ENCODE measurements at regions not wholly inside any gene's neighbourhood (a gene's known extent, or its start where the extent isn't known, plus 50 kb on each side); places are given as distances from the start of the nearest gene placed in this dataset.

GRCh38 chr7:73940701-73941238 is 79.8 kb downstream of the TMEM270 start:
- CTCF ChIA-PET, result no interaction called here

DNA sequence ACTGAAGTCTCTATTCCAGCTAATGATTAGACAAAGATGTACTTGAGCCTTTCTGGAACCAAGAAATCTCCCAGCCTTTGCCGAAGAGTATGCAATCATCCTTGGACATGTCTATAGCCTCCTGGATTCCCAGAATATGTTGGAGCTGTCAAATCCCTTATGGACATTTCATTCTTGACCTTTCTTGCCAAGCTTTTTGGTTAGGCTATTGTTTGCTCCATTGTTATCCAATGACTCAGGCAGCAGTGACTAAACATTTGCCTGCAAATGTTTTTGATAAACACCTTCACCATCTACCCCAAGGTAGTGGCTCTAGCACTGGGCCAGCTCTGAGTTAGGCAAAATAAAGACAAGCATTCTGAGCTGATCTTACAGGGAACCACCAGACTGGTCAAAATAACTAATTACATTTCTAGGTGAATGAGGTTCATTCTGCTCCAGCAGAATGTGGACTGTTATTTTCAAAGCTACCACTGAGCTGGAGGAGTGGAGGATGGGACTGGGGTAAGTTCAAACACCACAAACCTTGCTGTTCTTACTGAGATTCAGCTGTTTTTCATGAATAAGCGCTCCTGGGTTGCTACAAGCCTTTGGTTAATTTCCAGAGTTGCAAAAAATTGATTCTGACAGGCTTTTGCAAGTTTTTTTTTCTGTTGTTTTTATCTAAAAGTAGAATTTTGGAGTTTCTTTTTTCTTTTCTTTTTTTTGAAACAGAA is 81.0 kb downstream of the TMEM270 start:
- Histone ChIP-seq H3K36me3 (ENCODE audit: insufficient read depth, low read length) (no peaks in the 10 kb centered on the region), H3K27me3 (ENCODE audit: control insufficient read depth in 1 of 2, insufficient read depth in 2 of 2, low read length in 2 of 2) (peaks cover 2 to 8% of the 10 kb centered on the region in 2 experiments), H3K9me3 (ENCODE audit: control insufficient read depth in 1 of 2, insufficient read depth in 1 of 2, low read length in 2 of 2) (peaks cover 12 to 35% of the 10 kb centered on the region in 2 experiments), H3K4me3 (ENCODE audit: low read length) (no peak overlapping the region), H3K27ac (ENCODE audit: low read depth in 1 of 2, low read length in 2 of 2) (no peak overlapping the region), H3K4me1 (ENCODE audit: insufficient read depth, low read length) (no peaks in the 10 kb centered on the region)
- peaks cover 3% of the 10 kb centered on the region for H3K36me3 Mint-ChIP-seq (ENCODE audit: low read depth)
- CTCF ChIA-PET, result no interaction called here
- H3K27ac Mint-ChIP-seq, result no peak overlapping the region
- peaks cover 20% of the 10 kb centered on the region for H3K27me3 Mint-ChIP-seq
- TF ChIP-seq, protein P1, sequence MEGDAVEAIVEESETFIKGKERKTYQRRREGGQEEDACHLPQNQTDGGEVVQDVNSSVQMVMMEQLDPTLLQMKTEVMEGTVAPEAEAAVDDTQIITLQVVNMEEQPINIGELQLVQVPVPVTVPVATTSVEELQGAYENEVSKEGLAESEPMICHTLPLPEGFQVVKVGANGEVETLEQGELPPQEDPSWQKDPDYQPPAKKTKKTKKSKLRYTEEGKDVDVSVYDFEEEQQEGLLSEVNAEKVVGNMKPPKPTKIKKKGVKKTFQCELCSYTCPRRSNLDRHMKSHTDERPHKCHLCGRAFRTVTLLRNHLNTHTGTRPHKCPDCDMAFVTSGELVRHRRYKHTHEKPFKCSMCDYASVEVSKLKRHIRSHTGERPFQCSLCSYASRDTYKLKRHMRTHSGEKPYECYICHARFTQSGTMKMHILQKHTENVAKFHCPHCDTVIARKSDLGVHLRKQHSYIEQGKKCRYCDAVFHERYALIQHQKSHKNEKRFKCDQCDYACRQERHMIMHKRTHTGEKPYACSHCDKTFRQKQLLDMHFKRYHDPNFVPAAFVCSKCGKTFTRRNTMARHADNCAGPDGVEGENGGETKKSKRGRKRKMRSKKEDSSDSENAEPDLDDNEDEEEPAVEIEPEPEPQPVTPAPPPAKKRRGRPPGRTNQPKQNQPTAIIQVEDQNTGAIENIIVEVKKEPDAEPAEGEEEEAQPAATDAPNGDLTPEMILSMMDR (IDR thresholded peaks at IDR 0.05), result no peak
- DNase-seq, result no peak
- intact Hi-C loops (cut with DNase I, micrococcal nuclease), result no loop called here
- peaks cover 12% of the 10 kb centered on the region for H3K9me3 Mint-ChIP-seq
- POLR2A ChIA-PET, result no interaction called here
- H3K4me1 Mint-ChIP-seq (ENCODE audit: low read depth), result no peaks in the 10 kb centered on the region
- ATAC-seq (ENCODE audit: poor library complexity), result no peak
- no peak overlapping the region for H3K4me3 Mint-ChIP-seq

More at GRCh38 chr7:73940701-73941238, 79.8 kb downstream of the TMEM270 start:
- Histone ChIP-seq H3K4me3 (ENCODE audit: low read length) (no peak overlapping the region), H3K9me3 (ENCODE audit: control insufficient read depth in 1 of 2, insufficient read depth in 1 of 2, low read length in 2 of 2) (peaks cover 8 to 33% of the 10 kb centered on the region in 2 experiments), H3K27me3 (ENCODE audit: control insufficient read depth in 1 of 2, insufficient read depth in 2 of 2, low read length in 2 of 2) (peaks cover 2 to 8% of the 10 kb centered on the region in 2 experiments), H3K27ac (ENCODE audit: low read depth in 1 of 2, low read length in 2 of 2) (no peak overlapping the region), H3K4me1 (ENCODE audit: insufficient read depth, low read length) (no peaks in the 10 kb centered on the region), H3K36me3 (ENCODE audit: insufficient read depth, low read length) (no peaks in the 10 kb centered on the region)
- intact Hi-C loops (cut with DNase I, micrococcal nuclease), result no loop called here
- Mint-ChIP-seq H3K9me3 (peaks cover 8% of the 10 kb centered on the region), H3K4me3 (no peak overlapping the region), H3K4me1 (ENCODE audit: low read depth) (no peaks in the 10 kb centered on the region), H3K27ac (no peak overlapping the region), H3K27me3 (peaks cover 20% of the 10 kb centered on the region), H3K36me3 (ENCODE audit: low read depth) (peaks cover 3% of the 10 kb centered on the region)
- DNase-seq (no peak), ATAC-seq (ENCODE audit: poor library complexity) (no peak)
- TF ChIP-seq, protein P1 (IDR thresholded peaks at IDR 0.05), result no peak
- POLR2A ChIA-PET, result no interaction called here

DNA sequence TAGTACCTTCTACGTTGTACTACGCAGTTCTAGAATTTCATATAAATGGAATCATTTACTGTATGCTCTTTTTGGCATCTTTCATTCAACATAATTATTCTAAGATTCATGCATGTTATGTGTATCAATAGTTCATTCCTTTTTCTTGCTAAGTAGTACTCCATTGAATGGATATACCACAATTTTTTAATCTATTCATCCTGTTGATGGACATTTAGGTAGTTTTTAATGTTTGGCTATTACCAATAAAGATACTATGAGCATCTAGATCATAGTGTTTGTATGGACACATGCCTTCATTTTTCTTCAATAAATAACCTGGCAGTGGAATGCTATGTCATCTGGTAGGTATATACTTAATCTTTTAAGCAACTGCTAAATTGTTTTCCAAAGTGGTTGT is 83.0 kb upstream of the ELN start:
- H3K27ac Mint-ChIP-seq, result no peak overlapping the region
- Histone ChIP-seq H3K4me3 (ENCODE audit: low read length) (no peak overlapping the region), H3K27ac (ENCODE audit: low read depth in 1 of 2, low read length in 2 of 2) (no peak overlapping the region), H3K36me3 (ENCODE audit: insufficient read depth, low read length) (no peaks in the 10 kb centered on the region), H3K4me1 (ENCODE audit: insufficient read depth, low read length) (no peaks in the 10 kb centered on the region), H3K27me3 (ENCODE audit: control insufficient read depth in 1 of 2, insufficient read depth in 2 of 2, low read length in 2 of 2) (peaks cover 0 to 9% of the 10 kb centered on the region in 2 experiments), H3K9me3 (ENCODE audit: control insufficient read depth in 1 of 2, insufficient read depth in 1 of 2, low read length in 2 of 2) (peaks cover 20 to 44% of the 10 kb centered on the region in 2 experiments)
- peaks cover 26% of the 10 kb centered on the region for H3K27me3 Mint-ChIP-seq
- POLR2A ChIA-PET, result no interaction called here
- no peak for ATAC-seq (ENCODE audit: poor library complexity)
- no peak overlapping the region for H3K4me3 Mint-ChIP-seq
- intact Hi-C loops (cut with DNase I, micrococcal nuclease), result no loop called here
- peaks cover 16% of the 10 kb centered on the region for H3K9me3 Mint-ChIP-seq
- TF ChIP-seq, protein P1 (IDR thresholded peaks at IDR 0.05), result no peak
- no peak for DNase-seq
- no peaks in the 10 kb centered on the region for H3K4me1 Mint-ChIP-seq (ENCODE audit: low read depth)
- peaks cover 7% of the 10 kb centered on the region for H3K36me3 Mint-ChIP-seq (ENCODE audit: low read depth)
- CTCF ChIA-PET, result no interaction called here

Measured in CD4-positive, alpha-beta T cell (primary cell).